Urinary bladder (tissue), 3 donors: ENCODE measurements at regions not wholly inside any gene's neighbourhood (a gene's known extent, or its start where the extent isn't known, plus 50 kb on each side); places are given as distances from the start of the nearest gene placed in this dataset.

Experiments used
- DNase-seq: peaks from one replicate; pipeline ENCODE4 v3.0.0-alpha.2; 2015; ENCODE audit errors: extremely low spot score
- H3K27ac ChIP-seq: one replicate; pipeline ENCODE4 v1.5.1; 2013; ENCODE audit warnings: low read depth, mild to moderate bottlenecking, moderate library complexity
- H3K36me3 ChIP-seq: one replicate; pipeline ENCODE4 v1.6.1; 2013; ENCODE audit warnings: mild to moderate bottlenecking, moderate library complexity; ENCODE audit not compliant: insufficient read depth
- H3K4me1 ChIP-seq: one replicate; pipeline ENCODE4 v1.6.1; 2013; ENCODE audit warnings: mild to moderate bottlenecking, moderate library complexity; ENCODE audit not compliant: insufficient read depth
- H3K4me3 ChIP-seq: one replicate; pipeline ENCODE4 v1.5.1; 2013; ENCODE audit warnings: low read depth, low read length
- WGBS: extraction: QIAGEN DNeasy Blood & Tissue Kit; methylation state at CpG from one replicate; pipeline ENCODE4 v1.1.7; 2013; 5-methylcytosine and 5-hydroxymethylcytosine counted together
- donor health status: healthy with polysubstance abuse.
- donor health status: healthy.

DNA sequence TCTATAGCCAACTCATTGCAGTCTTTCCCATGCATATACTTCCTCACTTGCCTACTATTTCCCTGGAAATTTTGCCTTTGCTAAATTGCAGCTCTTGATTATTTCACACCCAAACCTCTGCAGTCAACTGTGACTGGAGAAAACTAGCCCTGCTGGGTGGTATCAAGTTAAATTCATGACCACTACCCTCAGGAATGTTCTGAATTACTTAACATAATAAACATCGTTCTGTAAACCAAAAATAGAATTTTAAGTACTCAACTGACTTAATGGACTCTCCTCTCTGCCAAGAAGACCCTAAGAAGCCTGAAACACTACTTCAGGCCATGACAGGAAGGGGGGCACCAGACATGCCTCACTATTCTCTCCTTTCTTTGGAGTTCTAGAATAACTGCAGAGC, 1278.0 kb upstream of the GBE1 start:
- no peak for DNase-seq
- Histone ChIP-seq H3K27ac (no peak overlapping the region), H3K36me3 (no peaks in the 10 kb centered on the region), H3K4me1 (no peaks in the 10 kb centered on the region), H3K4me3 (no peak overlapping the region)
- 16% methylated on average over 1 of the region's 1 CpG for WGBS

DNA sequence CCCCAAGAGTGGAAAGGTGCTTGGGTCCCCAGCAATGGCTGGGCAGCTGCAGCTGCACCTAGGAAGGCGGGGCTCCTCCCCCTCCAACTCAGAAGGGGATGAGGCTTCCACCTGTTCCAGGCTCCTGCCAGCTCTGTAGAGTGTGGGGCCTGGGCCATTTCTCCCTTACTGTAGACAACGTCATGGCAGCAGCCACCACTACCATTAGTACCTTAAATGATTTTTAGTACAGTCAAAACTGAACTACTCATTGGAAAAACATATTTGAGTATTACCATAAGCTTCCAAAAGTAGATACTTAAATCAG, 1274.2 kb upstream of the GBE1 start:
- 90% methylated on average over 2 of the region's 2 CpGs for WGBS
- DNase-seq: no peak

DNA sequence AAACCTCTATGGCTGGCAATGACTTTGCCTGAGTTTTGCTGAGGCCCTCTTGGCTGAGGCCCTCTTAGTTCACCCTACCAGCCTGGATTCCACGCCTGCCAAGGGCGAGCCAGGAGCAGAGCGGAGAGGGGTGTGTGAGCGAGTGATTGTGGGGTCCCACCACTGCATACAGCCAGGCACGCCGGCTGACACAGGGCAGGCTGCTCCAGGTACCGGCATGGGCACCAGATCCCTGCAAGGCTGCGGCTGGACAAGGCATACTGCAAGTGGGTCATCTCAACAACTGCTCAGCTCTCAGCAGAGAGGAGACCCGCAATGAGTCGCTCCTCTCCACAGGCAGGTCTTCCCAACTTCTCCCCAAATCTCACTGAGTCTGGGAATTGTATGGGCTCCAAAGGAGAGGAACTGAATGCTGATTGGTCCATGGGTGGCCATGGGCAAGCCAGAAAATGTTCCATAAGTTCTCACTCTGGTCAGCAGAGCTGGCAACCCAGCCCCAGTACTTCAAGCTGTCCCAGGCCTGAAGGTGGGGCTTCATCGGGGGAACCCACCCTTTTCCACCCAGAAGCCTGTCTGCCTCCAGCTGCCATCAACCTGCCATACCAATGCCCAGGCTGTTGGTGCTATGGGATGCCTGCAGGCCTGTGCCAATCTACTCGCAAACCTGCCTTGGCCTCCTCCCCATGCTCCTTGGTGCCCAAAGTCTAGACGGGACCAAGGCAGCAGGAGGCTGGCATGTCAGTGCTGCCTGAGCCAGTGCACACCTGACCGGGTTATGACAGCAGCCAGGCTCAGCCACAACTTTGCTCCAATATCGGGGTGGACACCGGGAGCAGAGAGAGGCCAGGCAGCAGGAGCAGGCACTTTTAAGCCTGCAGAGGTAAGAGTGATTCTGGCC, 1273.6 kb upstream of the GBE1 start:
- no peaks in the 10 kb centered on the region for H3K4me1 ChIP-seq
- no peak overlapping the region for H3K27ac ChIP-seq
- 95% methylated on average over 16 of the region's 16 CpGs for WGBS
- no peak for DNase-seq
- no peaks in the 10 kb centered on the region for H3K36me3 ChIP-seq
- no peak overlapping the region for H3K4me3 ChIP-seq

More for the DNA sequence above, 1274.2 kb upstream of the GBE1 start:
- Histone ChIP-seq H3K4me3 (no peak overlapping the region), H3K36me3 (no peaks in the 10 kb centered on the region), H3K27ac (no peak overlapping the region), H3K4me1 (no peaks in the 10 kb centered on the region)

DNA sequence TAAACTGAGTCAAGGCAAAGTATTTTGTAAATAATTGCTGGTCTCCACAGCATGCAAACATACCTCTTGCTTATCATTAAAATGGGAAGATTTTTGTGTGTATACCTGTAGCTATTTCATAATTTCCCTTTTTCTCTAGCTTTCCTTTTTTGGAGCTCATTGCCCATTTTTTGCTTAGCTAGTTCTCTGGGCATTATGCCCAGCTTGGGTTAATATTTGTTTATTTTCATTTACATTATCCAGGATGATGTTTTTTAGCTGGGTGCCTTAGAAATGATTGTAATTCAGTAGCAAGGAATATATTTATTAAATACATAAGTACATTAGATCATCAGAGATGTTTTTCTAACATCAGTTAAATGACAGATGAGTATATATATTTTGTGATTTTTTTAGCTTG, 1271.7 kb upstream of the GBE1 start:
- no peaks in the 10 kb centered on the region for H3K36me3 ChIP-seq
- no peak for DNase-seq
- no peak overlapping the region for H3K27ac ChIP-seq
- no peaks in the 10 kb centered on the region for H3K4me1 ChIP-seq
- no peak overlapping the region for H3K4me3 ChIP-seq

DNA sequence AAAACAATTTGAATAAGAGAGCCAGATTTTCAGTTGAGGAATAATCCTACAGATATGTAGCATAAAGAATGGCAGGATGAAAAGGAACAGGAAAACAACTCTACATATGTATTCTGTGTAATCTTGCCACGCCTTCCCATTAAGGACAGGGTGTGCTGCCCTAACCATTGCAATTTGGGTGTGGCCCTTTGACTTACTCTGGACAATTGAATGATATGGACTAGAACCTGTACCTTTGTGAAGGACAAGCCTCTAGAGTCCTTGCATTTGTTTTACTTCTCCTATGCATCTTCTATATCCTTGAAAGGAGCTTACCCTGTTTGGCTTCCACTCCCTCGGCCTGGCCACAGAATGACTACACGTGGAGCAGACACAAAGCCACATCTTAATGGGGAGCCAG, 1261.6 kb upstream of the GBE1 start:
- Histone ChIP-seq H3K4me3 (no peak overlapping the region), H3K4me1 (no peaks in the 10 kb centered on the region), H3K36me3 (no peaks in the 10 kb centered on the region), H3K27ac (no peak overlapping the region)
- DNase-seq: no peak
- 86% methylated on average over 3 of the region's 3 CpGs for WGBS

DNA sequence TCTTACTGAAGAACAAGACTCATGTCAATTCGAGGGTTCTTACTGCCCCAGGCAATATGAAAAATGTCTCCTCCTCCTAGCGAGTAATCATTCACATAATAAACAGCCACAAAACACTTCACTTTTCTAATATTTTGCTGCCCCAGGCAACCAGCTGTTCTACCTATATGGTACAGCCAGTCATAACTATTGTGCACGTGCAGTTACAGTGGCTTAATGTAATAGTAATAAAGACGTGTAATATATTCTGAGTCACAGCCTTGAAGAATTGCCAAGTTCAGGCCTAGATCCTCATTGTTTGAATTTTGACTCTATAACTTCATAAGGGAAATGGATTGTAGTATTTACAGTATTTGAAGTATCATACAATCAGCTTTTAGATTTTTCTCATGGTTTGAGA, 1250.0 kb upstream of the GBE1 start:
- no peak for DNase-seq
- Histone ChIP-seq H3K36me3 (no peaks in the 10 kb centered on the region), H3K27ac (no peak overlapping the region), H3K4me1 (no peaks in the 10 kb centered on the region), H3K4me3 (no peak overlapping the region)
- WGBS: 56% methylated on average over 4 of the region's 4 CpGs

DNA sequence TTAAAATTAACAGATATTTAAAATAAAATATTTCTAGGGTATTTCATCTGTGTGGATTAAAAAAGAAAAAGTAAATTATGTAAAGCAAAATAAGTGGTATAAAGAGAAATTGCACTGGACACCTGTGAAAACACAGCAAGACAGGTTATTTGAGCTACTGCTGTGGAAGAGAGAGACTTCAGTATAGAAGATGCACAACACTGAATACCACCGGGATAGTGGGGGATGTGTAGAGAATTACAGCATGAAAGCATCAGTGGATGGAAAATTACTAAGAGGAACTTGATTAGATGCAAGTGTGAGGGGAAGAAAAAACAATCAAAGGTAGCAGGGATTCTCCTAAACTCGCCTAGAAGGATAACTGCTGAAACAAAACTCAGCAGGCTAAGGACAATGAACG, 1242.5 kb upstream of the GBE1 start:
- WGBS: 61% methylated on average over 3 of the region's 3 CpGs
- no peak for DNase-seq
- Histone ChIP-seq H3K27ac (no peak overlapping the region), H3K36me3 (no peaks in the 10 kb centered on the region), H3K4me1 (no peaks in the 10 kb centered on the region), H3K4me3 (no peak overlapping the region)

DNA sequence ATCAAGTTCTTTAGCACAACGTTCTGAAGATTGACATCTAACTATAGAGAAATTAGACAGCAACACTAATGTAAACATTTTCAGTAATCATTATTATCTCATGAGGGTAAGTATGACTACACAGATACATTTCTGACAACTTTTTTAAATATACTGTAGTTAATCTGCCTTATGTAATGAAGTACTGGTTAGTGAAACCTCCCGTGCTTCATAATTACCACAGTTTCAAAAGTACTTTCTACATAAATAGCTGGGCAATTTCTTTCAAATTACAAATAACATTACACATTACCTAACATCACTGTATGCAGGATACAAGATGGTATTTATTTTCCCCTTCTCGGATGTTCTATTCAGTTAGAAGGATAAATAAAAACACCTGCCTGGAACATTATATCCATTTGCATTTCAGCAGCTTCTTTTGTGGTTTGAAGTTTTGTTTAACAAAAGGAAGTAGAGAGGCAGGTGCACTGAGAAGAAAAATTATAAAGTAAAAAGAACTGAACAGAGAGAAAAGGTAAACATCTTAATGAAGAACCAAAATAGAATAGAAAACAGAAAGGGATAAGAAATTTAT, 1241.5 kb upstream of the GBE1 start:
- no peak overlapping the region for H3K4me3 ChIP-seq

DNA sequence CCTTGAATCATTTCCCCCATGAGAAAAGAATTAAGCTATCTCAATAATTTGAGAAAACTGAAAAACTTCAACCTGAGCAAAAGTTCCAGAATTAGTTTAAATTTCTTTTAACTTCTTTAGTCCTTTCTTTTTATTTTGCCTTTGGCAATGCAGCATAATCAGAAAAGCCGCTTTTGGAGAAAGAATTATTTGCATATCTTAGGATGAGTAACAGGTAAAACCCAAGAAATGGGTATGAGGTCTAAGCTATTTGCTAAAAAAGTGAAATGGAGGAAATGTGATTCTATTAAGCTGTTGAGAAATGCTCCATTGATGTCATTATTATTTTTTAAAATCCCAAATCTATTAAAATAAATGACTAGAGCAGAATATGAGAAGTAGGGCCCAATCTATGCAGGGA, 1238.3 kb upstream of the GBE1 start:
- H3K36me3 ChIP-seq: no peaks in the 10 kb centered on the region
- H3K4me1 ChIP-seq: no peaks in the 10 kb centered on the region
- H3K27ac ChIP-seq: no peak overlapping the region
- WGBS: 80% methylated on average over 1 of the region's 1 CpG
- no peak overlapping the region for H3K4me3 ChIP-seq
- DNase-seq: no peak

More for the DNA sequence above, 1241.5 kb upstream of the GBE1 start:
- Histone ChIP-seq H3K27ac (no peak overlapping the region), H3K36me3 (no peaks in the 10 kb centered on the region), H3K4me1 (no peaks in the 10 kb centered on the region)
- 39% methylated on average over 3 of the region's 3 CpGs for WGBS
- DNase-seq: no peak

DNA sequence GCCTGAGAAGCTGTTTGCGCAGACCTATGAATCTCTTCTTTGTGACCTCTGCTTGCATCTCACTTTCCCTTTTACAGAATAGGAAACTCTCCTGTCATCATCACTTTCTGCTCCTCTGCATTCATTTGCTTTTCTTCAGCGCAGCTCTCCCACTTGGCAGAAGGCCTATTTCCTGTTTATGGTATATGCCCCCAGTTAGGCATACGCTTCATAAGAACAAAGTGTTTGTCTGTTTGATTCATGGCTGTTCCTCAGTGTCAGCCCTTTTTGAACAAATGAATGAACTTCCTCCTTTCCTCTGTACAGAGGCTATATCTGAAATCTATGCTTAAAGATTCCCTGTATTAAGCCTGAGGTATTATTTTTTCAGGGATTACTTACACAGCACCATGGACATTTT, 1216.9 kb upstream of the GBE1 start:
- 27% methylated on average over 3 of the region's 3 CpGs for WGBS
- Histone ChIP-seq H3K36me3 (no peaks in the 10 kb centered on the region), H3K4me1 (no peaks in the 10 kb centered on the region), H3K4me3 (no peak overlapping the region), H3K27ac (no peak overlapping the region)
- no peak for DNase-seq

DNA sequence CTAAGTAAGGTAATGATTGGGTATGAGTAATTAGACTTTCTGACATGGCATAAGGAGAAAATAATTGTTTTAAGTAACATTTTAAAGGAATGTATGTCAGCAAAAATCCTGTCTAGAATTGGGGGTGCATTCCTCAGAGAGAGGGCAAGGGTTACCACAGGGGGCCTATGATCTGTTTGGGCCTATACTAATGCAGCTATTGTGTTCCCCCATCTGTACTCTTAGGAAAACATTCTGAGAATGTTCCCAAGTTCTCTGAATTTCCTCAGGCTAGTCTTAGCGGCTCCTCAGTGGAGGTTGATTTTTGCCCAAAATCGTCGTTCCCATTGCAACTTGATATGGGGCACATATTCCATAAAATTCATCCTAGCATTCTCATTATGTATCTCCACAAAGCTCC, 1216.4 kb upstream of the GBE1 start:
- Histone ChIP-seq H3K36me3 (no peaks in the 10 kb centered on the region), H3K27ac (no peak overlapping the region), H3K4me1 (no peaks in the 10 kb centered on the region), H3K4me3 (no peak overlapping the region)
- 62% methylated on average over 3 of the region's 3 CpGs for WGBS
- no peak for DNase-seq

DNA sequence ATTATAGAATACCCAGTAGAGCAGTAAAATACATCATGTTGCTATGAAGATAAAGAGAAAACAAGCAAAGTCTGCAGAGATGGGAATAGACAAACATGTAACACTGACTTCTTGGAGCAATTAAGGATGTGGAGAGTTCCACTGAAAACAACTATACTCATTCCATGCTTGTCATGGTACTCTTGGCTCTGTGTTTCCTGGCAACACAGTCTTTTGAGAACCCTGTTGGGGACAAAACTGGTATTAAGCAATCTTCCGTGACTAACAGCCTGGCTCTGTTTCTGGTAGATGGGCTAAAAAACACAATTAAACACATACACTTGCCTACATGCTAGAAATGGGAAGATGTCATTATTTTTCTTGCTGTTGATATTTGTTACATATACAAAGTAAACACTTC, 1212.3 kb upstream of the GBE1 start:
- Histone ChIP-seq H3K4me3 (no peak overlapping the region), H3K4me1 (no peaks in the 10 kb centered on the region), H3K36me3 (no peaks in the 10 kb centered on the region), H3K27ac (no peak overlapping the region)
- WGBS: 72% methylated on average over 1 of the region's 1 CpG
- DNase-seq: no peak

DNA sequence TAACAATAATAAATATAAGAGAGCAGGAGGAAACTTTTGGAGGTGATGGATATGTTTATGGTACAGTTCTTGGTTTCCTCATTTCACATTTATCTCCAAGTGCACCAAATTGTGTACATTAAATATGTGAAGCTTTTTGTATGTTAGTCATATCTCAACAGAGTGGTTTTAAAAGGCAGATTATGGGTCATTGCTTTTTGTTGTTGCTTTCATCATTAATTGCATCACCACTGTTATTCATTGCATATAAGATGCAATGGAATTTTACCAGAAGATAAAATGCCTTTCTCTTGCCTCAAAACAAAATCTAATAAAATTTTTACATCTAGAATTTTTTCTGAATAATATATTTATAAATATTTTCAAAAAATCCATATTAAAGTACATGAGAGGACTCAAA, 1198.9 kb upstream of the GBE1 start:
- Histone ChIP-seq H3K4me3 (no peak overlapping the region), H3K4me1 (no peaks in the 10 kb centered on the region), H3K27ac (no peak overlapping the region), H3K36me3 (no peaks in the 10 kb centered on the region)
- no peak for DNase-seq

DNA sequence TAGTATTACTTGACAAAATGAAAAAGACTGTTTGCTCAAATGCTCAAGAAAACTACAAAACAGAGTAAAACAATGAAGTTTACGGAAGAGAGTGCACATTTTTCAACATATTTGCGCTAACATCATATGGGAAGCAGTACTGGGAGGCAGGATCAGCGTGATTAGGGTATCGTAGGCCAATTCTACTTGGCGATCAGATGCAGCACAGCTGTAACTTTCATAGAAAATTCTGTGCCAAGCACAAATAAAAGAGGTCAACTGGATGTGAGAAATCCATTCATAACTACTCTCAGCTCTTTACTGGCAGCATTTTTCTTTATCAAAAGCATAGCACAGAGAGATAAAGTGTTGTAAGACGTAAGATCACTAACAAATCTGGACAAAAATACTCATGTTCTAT, 1196.3 kb upstream of the GBE1 start:
- Histone ChIP-seq H3K4me3 (no peak overlapping the region), H3K4me1 (no peaks in the 10 kb centered on the region), H3K27ac (no peak overlapping the region), H3K36me3 (no peaks in the 10 kb centered on the region)
- no peak for DNase-seq
- WGBS: 31% methylated on average over 6 of the region's 6 CpGs
